ENCODE measurements at regions not wholly inside any gene's neighbourhood (a gene's known extent, or its start where the extent isn't known, plus 50 kb on each side); places are given as distances from the start of the nearest gene placed in this dataset.

GRCh38 chr2:21754164-21754788, 630.5 kb downstream of the TDRD15 start:
- TF ChIP-seq CTCF (IDR thresholded peaks at IDR 0.05), result no peak

- TF ChIP-seq CTCF (IDR thresholded peaks at IDR 0.05), result no peak
Observed at GRCh38 chr2:21757805-21758430, 634.1 kb downstream of the TDRD15 start.

- TF ChIP-seq CTCF (IDR thresholded peaks at IDR 0.05), result no peak
Observed at GRCh38 chr2:21759819-21760218, 636.1 kb downstream of the TDRD15 start.

- no peak for TF ChIP-seq CTCF (IDR thresholded peaks at IDR 0.05)
Observed at GRCh38 chr2:21761361-21761760, 637.6 kb downstream of the TDRD15 start.

GRCh38 chr2:21763501-21763900, 639.7 kb downstream of the TDRD15 start:
- TF ChIP-seq CTCF (IDR thresholded peaks at IDR 0.05), result no peak

- no peak for TF ChIP-seq CTCF (IDR thresholded peaks at IDR 0.05)
Observed at GRCh38 chr2:21770787-21771186, 647.0 kb downstream of the TDRD15 start.

GRCh38 chr2:21772624-21773023, 648.9 kb downstream of the TDRD15 start:
- no peak for TF ChIP-seq CTCF (IDR thresholded peaks at IDR 0.05)

All from LNCAP (cell line).